T-helper 17 cell (primary cell): ENCODE measurements at regions not wholly inside any gene's neighbourhood (a gene's known extent, or its start where the extent isn't known, plus 50 kb on each side); places are given as distances from the start of the nearest gene placed in this dataset.

Experiments
- ATAC-seq: fragments of 150-1000 bp; cut with Tn5 transposase; 2 replicates; pipeline ENCODE4 v1.10.0; 2021; ENCODE audit warnings: mild to moderate bottlenecking, moderate library complexity
- DNase-seq, 3 donors: peaks; one replicate each; pipeline versions ENCODE4 v3.0.0 to v3.0.0-alpha.2; 2020 to 2021
- H3K9me3 ChIP-seq: one replicate; pipeline ENCODE4 v1.7.0; 2013; ENCODE audit warnings: low read length, mild to moderate bottlenecking; ENCODE audit not compliant: control insufficient read depth, poor library complexity, severe bottlenecking
- H3K27ac Mint-ChIP-seq: one replicate; pipeline ENCODE4 v1.8.0; 2022; ENCODE audit warnings: mild to moderate bottlenecking, moderate library complexity, mixed read lengths
- H3K27me3 Mint-ChIP-seq: one replicate; pipeline ENCODE4 v1.8.0; 2022; ENCODE audit warnings: mixed read lengths
- H3K36me3 Mint-ChIP-seq: one replicate; pipeline ENCODE4 v1.8.0; 2022; ENCODE audit warnings: low read depth, mixed read lengths
- H3K4me1 Mint-ChIP-seq: one replicate; pipeline ENCODE4 v1.8.0; 2022; ENCODE audit warnings: mild to moderate bottlenecking, mixed read lengths
- H3K4me3 Mint-ChIP-seq: one replicate; pipeline ENCODE4 v1.8.0; 2022; ENCODE audit warnings: mild to moderate bottlenecking, moderate library complexity, mixed read lengths

GRCh38 chr15:88375234-88375927 lies 91.8 kb downstream of the MRPL46 start:
- ATAC-seq = no peak

GRCh38 chr15:88365124-88365523 lies 102.1 kb downstream of the MRPL46 start:
- Mint-ChIP-seq H3K27ac (no peak overlapping the region), H3K36me3 (no peaks in the 10 kb centered on the region), H3K4me3 (no peak overlapping the region), H3K4me1 (no peaks in the 10 kb centered on the region), H3K27me3 (peaks cover 21% of the 10 kb centered on the region)
- DNase-seq (no peak), ATAC-seq (no peak)
- no peaks in the 10 kb centered on the region for H3K9me3 ChIP-seq

More at GRCh38 chr15:88375234-88375927, 91.8 kb downstream of the MRPL46 start:
- no peaks in the 10 kb centered on the region for H3K9me3 ChIP-seq
- no peak for DNase-seq
- H3K4me3 Mint-ChIP-seq = no peak overlapping the region
- H3K36me3 Mint-ChIP-seq = peaks cover 2% of the 10 kb centered on the region
- H3K27me3 Mint-ChIP-seq = peaks cover 54% of the 10 kb centered on the region
- H3K4me1 Mint-ChIP-seq = no peaks in the 10 kb centered on the region
- no peak overlapping the region for H3K27ac Mint-ChIP-seq

GRCh38 chr15:88348579-88349230 lies 92.2 kb upstream of the NTRK3 start:
- no peak for ATAC-seq

GRCh38 chr15:88345962-88346361 lies 89.4 kb upstream of the NTRK3 start:
- no peak overlapping the region for H3K4me3 Mint-ChIP-seq
- H3K27me3 Mint-ChIP-seq = peaks cover 39% of the 10 kb centered on the region
- no peaks in the 10 kb centered on the region for H3K4me1 Mint-ChIP-seq
- ATAC-seq = no peak
- no peaks in the 10 kb centered on the region for H3K36me3 Mint-ChIP-seq
- no peak overlapping the region for H3K27ac Mint-ChIP-seq
- DNase-seq = no peak
- H3K9me3 ChIP-seq = no peaks in the 10 kb centered on the region

More at GRCh38 chr15:88348579-88349230, 92.2 kb upstream of the NTRK3 start:
- peaks cover 36% of the 10 kb centered on the region for H3K27me3 Mint-ChIP-seq
- H3K9me3 ChIP-seq = peaks cover 3% of the 10 kb centered on the region
- no peaks in the 10 kb centered on the region for H3K4me1 Mint-ChIP-seq
- no peak overlapping the region for H3K4me3 Mint-ChIP-seq
- DNase-seq = no peak
- H3K27ac Mint-ChIP-seq = no peak overlapping the region
- no peaks in the 10 kb centered on the region for H3K36me3 Mint-ChIP-seq

- Mint-ChIP-seq H3K27me3 (peaks cover 39% of the 10 kb centered on the region), H3K36me3 (no peaks in the 10 kb centered on the region), H3K4me1 (no peaks in the 10 kb centered on the region), H3K4me3 (no peak overlapping the region), H3K27ac (no peak overlapping the region)
- ATAC-seq (no peak), DNase-seq (no peak)
- no peaks in the 10 kb centered on the region for H3K9me3 ChIP-seq
Measured at GRCh38 chr15:88344786-88345185, 88.2 kb upstream of the NTRK3 start.

GRCh38 chr15:88342666-88343065 lies 86.1 kb upstream of the NTRK3 start:
- ATAC-seq (no peak), DNase-seq (no peak)
- no peaks in the 10 kb centered on the region for H3K4me1 Mint-ChIP-seq
- H3K36me3 Mint-ChIP-seq = no peaks in the 10 kb centered on the region
- H3K27me3 Mint-ChIP-seq = peaks cover 39% of the 10 kb centered on the region
- no peaks in the 10 kb centered on the region for H3K9me3 ChIP-seq
- H3K27ac Mint-ChIP-seq = no peak overlapping the region
- H3K4me3 Mint-ChIP-seq = no peak overlapping the region

GRCh38 chr15:88341653-88342052 lies 85.1 kb upstream of the NTRK3 start:
- no peak overlapping the region for H3K4me3 Mint-ChIP-seq

GRCh38 chr15:88341006-88341405 lies 84.5 kb upstream of the NTRK3 start:
- H3K4me3 Mint-ChIP-seq = no peak overlapping the region
- ATAC-seq = no peak
- no peak for DNase-seq

More at GRCh38 chr15:88341653-88342052, 85.1 kb upstream of the NTRK3 start:
- H3K4me1 Mint-ChIP-seq = peaks cover 2% of the 10 kb centered on the region
- DNase-seq (no peak), ATAC-seq (no peak)
- peaks cover 34% of the 10 kb centered on the region for H3K27me3 Mint-ChIP-seq
- no peaks in the 10 kb centered on the region for H3K36me3 Mint-ChIP-seq
- no peak overlapping the region for H3K27ac Mint-ChIP-seq
- no peaks in the 10 kb centered on the region for H3K9me3 ChIP-seq

GRCh38 chr15:88337993-88338392 lies 81.5 kb upstream of the NTRK3 start:
- ATAC-seq = no peak
- DNase-seq = no peak
- Mint-ChIP-seq H3K27ac (no peak overlapping the region), H3K4me3 (no peak overlapping the region), H3K36me3 (no peaks in the 10 kb centered on the region), H3K27me3 (peaks cover 41% of the 10 kb centered on the region), H3K4me1 (peaks cover 2% of the 10 kb centered on the region)
- H3K9me3 ChIP-seq = no peaks in the 10 kb centered on the region

More at GRCh38 chr15:88341006-88341405, 84.5 kb upstream of the NTRK3 start:
- Mint-ChIP-seq H3K4me1 (peaks cover 2% of the 10 kb centered on the region), H3K27ac (no peak overlapping the region), H3K36me3 (no peaks in the 10 kb centered on the region), H3K27me3 (peaks cover 31% of the 10 kb centered on the region)
- no peaks in the 10 kb centered on the region for H3K9me3 ChIP-seq

- no peak overlapping the region for H3K4me3 Mint-ChIP-seq
- DNase-seq (no peak), ATAC-seq (no peak)
- no peaks in the 10 kb centered on the region for H3K36me3 Mint-ChIP-seq
- H3K9me3 ChIP-seq = no peaks in the 10 kb centered on the region
- H3K4me1 Mint-ChIP-seq = peaks cover 7% of the 10 kb centered on the region
- peaks cover 56% of the 10 kb centered on the region for H3K27me3 Mint-ChIP-seq
- peak overlapping the region; percentile 71 for H3K27ac Mint-ChIP-seq
Measured at GRCh38 chr15:88335074-88335473, 78.5 kb upstream of the NTRK3 start.

- Mint-ChIP-seq H3K27me3 (peaks cover 62% of the 10 kb centered on the region), H3K36me3 (no peaks in the 10 kb centered on the region), H3K27ac (no peak overlapping the region), H3K4me1 (peaks cover 7% of the 10 kb centered on the region), H3K4me3 (no peak overlapping the region)
- ATAC-seq (no peak), DNase-seq (no peak)
- no peaks in the 10 kb centered on the region for H3K9me3 ChIP-seq
Measured at GRCh38 chr15:88334436-88334835, 77.9 kb upstream of the NTRK3 start.

- Mint-ChIP-seq H3K4me1 (peaks cover 5% of the 10 kb centered on the region), H3K27ac (no peak overlapping the region), H3K27me3 (peaks cover 72% of the 10 kb centered on the region), H3K36me3 (no peaks in the 10 kb centered on the region), H3K4me3 (no peak overlapping the region)
- no peaks in the 10 kb centered on the region for H3K9me3 ChIP-seq
- ATAC-seq = no peak
- peak in 1 of 3 donors; percentile 5 for DNase-seq
Measured at GRCh38 chr15:88331291-88331690, 74.8 kb upstream of the NTRK3 start.

- no peak for DNase-seq
- H3K9me3 ChIP-seq = no peaks in the 10 kb centered on the region
- no peak overlapping the region for H3K27ac Mint-ChIP-seq
- no peak for ATAC-seq
- no peaks in the 10 kb centered on the region for H3K36me3 Mint-ChIP-seq
- peaks cover 5% of the 10 kb centered on the region for H3K4me1 Mint-ChIP-seq
- H3K4me3 Mint-ChIP-seq = no peak overlapping the region
- H3K27me3 Mint-ChIP-seq = peaks cover 65% of the 10 kb centered on the region
Measured at GRCh38 chr15:88326924-88327323, 70.4 kb upstream of the NTRK3 start.

- no peaks in the 10 kb centered on the region for H3K9me3 ChIP-seq
- Mint-ChIP-seq H3K27ac (no peak overlapping the region), H3K27me3 (peaks cover 59% of the 10 kb centered on the region), H3K4me1 (no peaks in the 10 kb centered on the region), H3K4me3 (no peak overlapping the region), H3K36me3 (no peaks in the 10 kb centered on the region)
- DNase-seq (no peak), ATAC-seq (no peak)
Measured at GRCh38 chr15:88324741-88325065, 68.2 kb upstream of the NTRK3 start.
